HG03460 (cell line): ENCODE measurements at regions not wholly inside any gene's neighbourhood (a gene's known extent, or its start where the extent isn't known, plus 50 kb on each side); places are given as distances from the start of the nearest gene placed in this dataset.

Experiments
- ATAC-seq: cut with Tn5 transposase; IDR thresholded peaks from one replicate; pipeline ENCODE4 v1.9.1; 2021; ENCODE audit not compliant: unreplicated experiment

- ATAC-seq: no peak
Observed at GRCh38 chr3:157810924-157811718, 295.1 kb downstream of the SHOX2 start.

- no peak for ATAC-seq
Observed at GRCh38 chr3:157807280-157807679, 298.9 kb downstream of the SHOX2 start.

GRCh38 chr3:157805538-157805937 lies 300.7 kb downstream of the SHOX2 start:
- no peak for ATAC-seq

DNA sequence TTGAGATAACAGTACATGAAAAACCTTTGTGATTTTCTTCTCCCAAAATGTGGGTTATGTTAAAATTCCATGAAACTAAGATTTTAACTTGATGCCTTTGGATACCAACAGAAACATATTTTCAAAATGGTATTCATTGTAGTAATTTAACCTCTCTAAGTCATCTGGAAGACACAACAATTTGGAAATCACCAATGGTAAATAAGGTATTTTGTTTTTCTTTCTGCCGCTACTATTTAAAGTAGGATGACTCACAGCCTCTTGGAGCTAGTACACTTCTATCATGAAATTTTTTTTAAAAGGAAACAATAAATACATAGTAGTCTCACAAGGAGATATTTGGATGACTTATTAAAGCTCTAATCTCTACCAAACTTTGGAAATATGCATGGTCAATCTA lies 291.6 kb upstream of the VEPH1 start:
- ATAC-seq: no peak

GRCh38 chr3:157793745-157794144 lies 290.5 kb upstream of the VEPH1 start:
- no peak for ATAC-seq

DNA sequence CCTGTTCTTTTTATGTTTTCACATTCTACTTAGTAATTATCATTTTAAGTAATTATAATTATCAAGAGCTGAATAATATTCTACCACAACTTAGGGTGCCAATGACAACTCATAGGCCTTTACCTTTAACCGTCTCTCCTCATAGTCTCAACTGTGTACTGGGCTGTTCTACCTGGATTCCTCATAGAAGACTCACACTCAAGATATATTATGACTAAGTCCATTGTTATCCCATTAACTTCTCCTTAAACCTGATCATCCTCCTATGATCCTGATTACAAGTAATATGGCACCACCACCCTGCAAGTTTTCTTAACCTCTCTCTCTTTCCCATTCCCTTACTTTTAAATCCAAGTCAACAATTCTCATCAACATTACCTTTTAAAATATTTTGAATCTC lies 285.9 kb upstream of the VEPH1 start:
- no peak for ATAC-seq

DNA sequence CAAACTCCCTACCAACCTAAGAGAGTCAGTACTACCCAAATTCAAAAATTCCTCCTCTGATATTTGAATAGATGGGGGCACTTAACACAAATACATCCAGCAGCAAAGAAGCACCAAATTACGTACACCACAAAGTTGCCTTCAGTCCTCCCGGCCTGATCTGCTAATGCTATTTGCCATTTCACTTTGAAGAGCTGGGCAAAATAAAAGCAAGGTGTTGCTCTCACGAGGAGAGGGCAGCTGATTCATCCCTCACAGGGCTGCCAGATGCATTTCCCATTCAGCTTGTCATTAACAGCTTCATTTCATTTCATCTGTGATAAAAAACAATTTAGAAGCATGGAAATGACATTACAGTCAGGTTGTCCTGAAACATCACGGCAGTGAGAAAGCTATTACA lies 283.4 kb upstream of the VEPH1 start:
- ATAC-seq: no peak

DNA sequence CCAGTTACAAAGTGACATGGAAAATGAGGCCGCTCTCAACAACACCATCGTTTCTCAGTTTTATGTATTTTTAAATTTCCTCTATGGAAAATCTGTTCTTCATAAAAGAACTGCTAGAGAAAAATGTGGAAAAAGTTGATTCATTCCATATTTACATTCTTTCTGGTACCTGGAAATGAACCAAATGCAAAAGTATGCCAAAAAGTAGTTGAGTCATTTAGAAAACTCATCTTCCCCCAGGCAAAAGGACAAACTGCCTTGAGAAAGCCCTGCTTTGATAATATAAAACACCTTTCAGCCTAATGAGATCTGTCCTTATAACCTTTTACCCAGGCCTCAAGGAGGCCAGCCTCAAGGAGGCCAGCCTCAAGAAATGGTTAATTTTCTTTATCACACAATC lies 283.0 kb upstream of the VEPH1 start:
- ATAC-seq: no peak

- ATAC-seq: no peak
Observed at GRCh38 chr3:157785102-157785826, 282.0 kb upstream of the VEPH1 start.

GRCh38 chr3:157782236-157782635 lies 279.0 kb upstream of the VEPH1 start:
- ATAC-seq: no peak

DNA sequence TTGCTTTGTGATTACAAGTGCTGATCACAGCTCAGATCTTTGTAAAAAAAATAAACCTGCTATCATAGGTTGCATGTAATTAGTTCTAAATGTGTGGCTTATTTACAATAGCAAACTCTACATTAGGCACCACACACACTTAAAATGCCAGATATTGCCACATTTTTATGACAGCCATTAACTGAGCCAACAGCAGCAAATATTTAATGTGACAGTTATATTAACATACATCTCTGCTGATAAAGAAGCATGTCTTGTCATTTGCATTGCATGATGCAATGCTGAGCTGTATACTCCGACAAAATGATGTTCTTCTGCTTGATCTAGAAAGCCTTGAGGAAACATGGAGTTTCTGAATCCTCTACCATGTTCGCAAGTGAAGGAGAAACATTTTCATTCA lies 273.6 kb upstream of the VEPH1 start:
- no peak for ATAC-seq

GRCh38 chr3:157775446-157775845 lies 272.2 kb upstream of the VEPH1 start:
- no peak for ATAC-seq

GRCh38 chr3:157769378-157769777 lies 266.2 kb upstream of the VEPH1 start:
- ATAC-seq: no peak

DNA sequence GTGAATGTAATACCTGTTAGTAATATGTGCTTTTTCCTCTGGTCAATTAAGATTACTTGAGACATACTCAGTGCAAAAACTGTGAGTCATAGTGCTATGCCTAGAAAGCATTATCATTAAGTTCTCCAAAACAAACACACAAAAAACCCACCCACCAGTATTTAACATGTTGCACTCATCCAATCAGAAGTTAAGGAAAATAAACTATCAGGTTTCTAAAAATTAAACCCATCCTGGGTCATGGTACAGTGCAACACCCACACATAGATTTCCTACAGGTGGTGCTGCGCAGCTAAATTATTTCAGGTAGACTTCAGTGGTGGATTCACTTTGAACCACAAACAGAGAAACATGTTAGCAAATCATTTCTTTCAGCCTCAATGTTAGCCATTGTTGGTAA lies 264.4 kb upstream of the VEPH1 start:
- no peak for ATAC-seq

DNA sequence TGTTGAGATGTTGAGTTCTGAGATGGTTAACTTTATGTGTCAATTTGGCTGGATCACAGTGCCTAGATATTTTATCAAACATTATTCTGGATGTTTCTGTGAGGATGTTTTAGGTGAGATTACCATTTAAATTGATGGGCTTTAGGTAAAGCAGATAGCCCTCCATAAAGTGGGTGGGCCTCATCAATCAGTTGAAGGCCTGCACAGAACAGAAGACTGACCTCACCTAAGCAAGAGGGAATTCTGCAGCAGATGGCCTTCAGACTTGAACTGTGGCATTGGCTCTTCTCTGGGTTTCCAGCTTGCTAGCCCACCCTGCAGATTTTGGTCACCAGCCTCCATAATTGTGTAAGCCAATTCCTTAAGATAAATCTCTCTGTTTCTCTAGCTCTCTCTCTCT lies 260.4 kb upstream of the VEPH1 start:
- no peak for ATAC-seq

DNA sequence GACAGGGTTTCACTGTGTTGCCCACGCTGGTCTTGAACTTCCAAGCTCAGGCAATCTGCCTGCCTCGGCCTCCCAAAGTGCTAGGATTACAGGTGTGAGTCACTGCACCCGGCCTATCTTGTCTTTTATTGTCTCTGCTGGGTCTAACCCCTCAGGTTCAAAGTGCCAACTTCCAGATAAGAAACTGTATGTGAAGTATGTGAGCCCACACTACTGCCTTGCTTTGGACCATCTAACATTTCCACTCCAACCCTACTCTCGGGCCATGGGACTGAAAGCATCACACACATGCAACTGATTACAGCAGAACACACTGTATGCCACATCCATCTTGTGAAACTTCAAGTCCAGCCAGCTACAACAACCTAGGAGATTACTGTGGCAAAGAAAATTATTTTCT lies 256.1 kb upstream of the VEPH1 start:
- ATAC-seq: no peak

DNA sequence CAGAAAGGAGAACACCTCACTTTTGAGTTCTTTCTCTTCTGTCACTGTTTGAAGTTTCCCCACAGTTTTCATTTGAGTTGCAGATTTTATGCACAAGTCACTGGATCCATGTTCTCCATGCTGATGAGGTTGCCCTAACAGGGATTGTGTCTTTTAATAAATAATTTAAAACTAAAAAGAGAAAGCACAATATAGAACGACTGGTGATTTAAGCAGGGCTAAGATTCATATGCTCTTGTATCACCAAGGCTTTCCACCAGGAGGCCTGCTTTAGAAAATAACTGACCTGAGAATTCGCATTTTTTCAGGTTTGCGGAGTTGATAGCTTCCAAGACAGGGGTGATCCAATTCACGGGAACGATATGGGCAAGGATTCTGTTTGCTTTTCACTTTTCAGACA lies 252.0 kb upstream of the VEPH1 start:
- ATAC-seq: no peak

DNA sequence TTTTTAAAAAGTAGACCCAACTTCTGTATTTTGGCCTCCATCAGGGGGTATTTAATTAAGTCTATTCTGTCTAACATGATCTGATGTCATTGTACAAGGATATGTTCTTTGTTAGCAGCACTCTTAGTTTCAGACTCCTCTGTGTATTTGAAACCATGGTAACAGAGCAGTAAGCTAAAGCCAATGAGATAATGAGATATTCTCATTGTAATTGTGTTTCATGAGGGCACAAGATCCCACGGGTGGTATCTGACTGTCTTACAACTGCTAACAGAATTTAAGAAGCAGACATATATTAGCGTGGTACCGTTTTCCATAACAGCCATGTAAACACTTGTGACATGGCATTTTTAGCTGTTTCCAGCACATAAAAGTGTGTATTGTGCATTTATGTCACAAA lies 251.2 kb upstream of the VEPH1 start:
- no peak for ATAC-seq

DNA sequence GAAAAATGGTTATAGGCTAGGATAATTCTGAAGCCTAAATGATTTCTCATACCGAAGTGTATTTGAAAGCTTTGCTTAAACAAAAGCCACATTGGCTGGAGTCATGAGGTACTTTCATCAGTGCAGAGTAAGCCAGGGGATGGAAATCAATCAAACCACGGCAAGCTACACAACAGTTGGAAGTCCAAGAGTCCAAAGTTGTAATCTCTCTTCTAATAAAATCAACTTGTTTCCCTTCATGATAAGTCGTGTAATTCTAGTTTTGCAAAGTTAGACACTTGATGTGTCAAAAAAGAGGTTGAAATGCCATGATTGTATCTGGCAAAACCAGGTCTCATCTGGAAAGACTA lies 250.5 kb upstream of the VEPH1 start:
- ATAC-seq: no peak

DNA sequence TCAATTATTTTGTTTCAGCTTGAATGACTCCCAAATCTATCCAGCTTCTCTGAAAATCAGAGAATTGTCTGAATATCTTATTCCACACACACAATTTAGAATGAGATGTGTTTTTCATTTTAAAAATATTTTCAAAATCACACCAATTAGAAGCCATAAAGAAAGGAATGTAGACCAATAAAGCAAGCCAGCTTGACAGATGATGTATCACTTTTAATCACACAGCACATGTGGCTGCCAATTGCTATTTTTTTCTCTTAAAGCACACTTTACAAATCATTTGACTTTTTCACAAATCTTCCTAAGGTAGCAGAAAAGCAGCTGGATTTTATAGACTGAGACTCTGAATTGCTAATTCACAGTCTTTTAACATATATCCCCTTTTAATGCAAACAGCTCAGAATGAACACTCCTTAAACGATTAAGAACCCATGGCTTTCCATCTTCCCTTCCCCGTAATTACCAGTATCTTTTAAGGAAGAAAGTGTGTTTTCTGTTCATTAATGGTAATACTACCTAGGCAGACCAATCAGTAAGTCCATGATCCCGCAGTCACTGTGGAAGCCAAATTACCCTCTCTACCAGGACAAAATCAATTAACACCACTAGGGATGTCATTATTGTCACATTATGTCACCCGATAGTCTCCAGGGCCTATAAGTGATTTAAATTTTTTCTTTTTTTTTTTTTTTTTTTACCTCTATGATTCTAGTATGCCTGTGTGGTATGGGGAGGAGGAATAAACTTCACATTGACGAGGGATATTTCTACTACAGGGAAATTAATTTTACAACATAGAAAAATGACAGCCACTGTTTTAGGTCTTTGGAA lies 250.0 kb upstream of the VEPH1 start:
- ATAC-seq: no peak

- ATAC-seq: no peak
Observed at GRCh38 chr3:157752554-157752953, 249.3 kb upstream of the VEPH1 start.

GRCh38 chr3:157751386-157751785 lies 248.2 kb upstream of the VEPH1 start:
- ATAC-seq: no peak
